Activated naive CD4-positive, alpha-beta T cell treated with anti-CD3 and anti-CD28 coated beads for 36 hours (primary cell): ENCODE measurements at regions not wholly inside any gene's neighbourhood (a gene's known extent, or its start where the extent isn't known, plus 50 kb on each side); places are given as distances from the start of the nearest gene placed in this dataset.

Experiments used
- CTCF ChIA-PET: fragments of 350-600 bp; sonication (Branson Sonifier 250); formaldehyde crosslinking; loops from one replicate; lab custom pipeline; 2021; ENCODE audit warnings: antibody characterized with exemption; lab: Charles Lee
- DNase-seq: peaks from one replicate; pipeline ENCODE4 v3.0.0-alpha.2; 2020
- H3K27ac Mint-ChIP-seq: one replicate; pipeline ENCODE4 v1.8.0; 2021; ENCODE audit warnings: mild to moderate bottlenecking, mixed read lengths
- H3K27me3 Mint-ChIP-seq: one replicate; pipeline ENCODE4 v1.8.0; 2021; ENCODE audit warnings: low read depth, mixed read lengths
- H3K36me3 Mint-ChIP-seq: one replicate; pipeline ENCODE4 v1.8.0; 2021; ENCODE audit warnings: low read depth, mixed read lengths
- H3K4me1 Mint-ChIP-seq: one replicate; pipeline ENCODE4 v1.8.0; 2021; ENCODE audit warnings: low read depth, mixed read lengths
- H3K4me3 Mint-ChIP-seq: one replicate; pipeline ENCODE4 v1.8.0; 2021; ENCODE audit warnings: mild to moderate bottlenecking, moderate library complexity, mixed read lengths
- H3K9me3 Mint-ChIP-seq: one replicate; pipeline ENCODE4 v1.8.0; 2021; ENCODE audit warnings: mixed read lengths
- intact Hi-C: fragments of 100-400 bp; cut with micrococcal nuclease; formaldehyde crosslinking; loops from one replicate; pipeline ENCODE4 v1.15.1; 2023

DNA sequence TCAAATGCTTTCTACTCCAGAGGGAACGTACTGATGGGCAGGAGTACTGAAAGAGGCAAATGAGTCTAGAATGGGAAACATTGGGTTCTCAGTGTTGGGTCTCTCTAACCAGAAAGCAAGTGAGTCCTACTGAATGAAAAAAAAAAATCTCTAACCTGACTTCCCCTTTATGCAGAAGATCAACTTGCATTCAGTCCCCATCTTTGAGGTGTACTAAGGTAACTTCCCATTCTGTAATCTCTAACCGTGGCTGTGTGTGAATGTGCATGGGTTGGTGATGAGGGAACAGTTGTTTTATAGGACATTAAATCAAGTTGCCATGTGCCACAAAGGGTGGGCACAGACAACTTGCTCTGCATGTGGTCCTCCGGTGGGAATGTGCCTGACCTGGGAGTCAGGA lies 264.6 kb upstream of the CLINT1 start:
- intact Hi-C loops, result no loop called here
- H3K27ac Mint-ChIP-seq, result no peak overlapping the region
- no peak for DNase-seq
- H3K9me3 Mint-ChIP-seq, result no peaks in the 10 kb centered on the region
- H3K36me3 Mint-ChIP-seq, result no peaks in the 10 kb centered on the region
- H3K27me3 Mint-ChIP-seq, result peaks cover 2% of the 10 kb centered on the region
- CTCF ChIA-PET, result no interaction called here
- no peak overlapping the region for H3K4me3 Mint-ChIP-seq
- no peaks in the 10 kb centered on the region for H3K4me1 Mint-ChIP-seq

DNA sequence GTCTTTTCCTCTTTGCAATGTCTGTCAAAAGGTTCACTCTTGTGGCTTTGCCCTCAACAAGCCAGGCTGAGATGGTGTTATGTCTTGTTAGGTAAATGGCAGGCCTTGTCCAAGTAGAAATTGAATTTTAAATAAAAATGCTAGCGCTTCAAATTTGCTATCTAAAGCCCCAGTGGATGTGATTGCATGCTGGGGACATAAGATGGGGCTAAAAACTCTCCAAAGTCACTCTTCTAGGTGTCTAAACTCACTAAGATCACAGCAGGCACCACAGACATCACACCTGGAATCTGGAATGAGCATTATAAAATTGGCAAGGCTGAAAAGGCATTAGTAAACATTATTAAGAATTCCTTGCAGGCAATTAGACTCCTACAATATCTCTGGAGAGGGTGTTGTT lies 262.7 kb upstream of the CLINT1 start:
- no peak for DNase-seq
- Mint-ChIP-seq H3K4me1 (no peaks in the 10 kb centered on the region), H3K9me3 (no peaks in the 10 kb centered on the region), H3K4me3 (no peak overlapping the region), H3K27ac (no peak overlapping the region), H3K27me3 (peaks cover 6% of the 10 kb centered on the region), H3K36me3 (no peaks in the 10 kb centered on the region)
- intact Hi-C loops, result no loop called here
- CTCF ChIA-PET, result no interaction called here

DNA sequence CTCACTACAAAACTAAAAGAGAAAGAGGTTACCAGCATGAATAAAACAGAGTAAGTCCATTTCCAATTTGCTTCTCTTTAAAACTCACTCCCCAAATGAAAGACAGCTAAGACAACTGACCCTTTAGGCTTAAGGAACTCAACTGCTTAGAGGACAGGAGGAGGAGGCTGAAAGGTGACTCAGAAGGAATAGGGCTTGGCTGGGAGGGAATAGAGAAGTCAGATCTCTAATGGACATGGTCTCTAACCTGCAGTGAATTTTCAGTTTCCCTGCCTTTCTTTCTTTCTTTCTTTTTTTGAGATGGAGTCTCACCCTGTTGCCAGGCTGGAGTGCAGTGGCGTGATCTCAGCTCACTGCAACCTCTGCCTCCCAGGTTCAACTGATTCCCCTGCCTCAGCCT lies 261.8 kb upstream of the CLINT1 start:
- intact Hi-C loops, result no loop called here
- no peak for DNase-seq
- Mint-ChIP-seq H3K36me3 (no peaks in the 10 kb centered on the region), H3K4me1 (no peaks in the 10 kb centered on the region), H3K27me3 (peaks cover 6% of the 10 kb centered on the region), H3K9me3 (no peaks in the 10 kb centered on the region), H3K4me3 (no peak overlapping the region), H3K27ac (no peak overlapping the region)
- CTCF ChIA-PET, result no interaction called here

DNA sequence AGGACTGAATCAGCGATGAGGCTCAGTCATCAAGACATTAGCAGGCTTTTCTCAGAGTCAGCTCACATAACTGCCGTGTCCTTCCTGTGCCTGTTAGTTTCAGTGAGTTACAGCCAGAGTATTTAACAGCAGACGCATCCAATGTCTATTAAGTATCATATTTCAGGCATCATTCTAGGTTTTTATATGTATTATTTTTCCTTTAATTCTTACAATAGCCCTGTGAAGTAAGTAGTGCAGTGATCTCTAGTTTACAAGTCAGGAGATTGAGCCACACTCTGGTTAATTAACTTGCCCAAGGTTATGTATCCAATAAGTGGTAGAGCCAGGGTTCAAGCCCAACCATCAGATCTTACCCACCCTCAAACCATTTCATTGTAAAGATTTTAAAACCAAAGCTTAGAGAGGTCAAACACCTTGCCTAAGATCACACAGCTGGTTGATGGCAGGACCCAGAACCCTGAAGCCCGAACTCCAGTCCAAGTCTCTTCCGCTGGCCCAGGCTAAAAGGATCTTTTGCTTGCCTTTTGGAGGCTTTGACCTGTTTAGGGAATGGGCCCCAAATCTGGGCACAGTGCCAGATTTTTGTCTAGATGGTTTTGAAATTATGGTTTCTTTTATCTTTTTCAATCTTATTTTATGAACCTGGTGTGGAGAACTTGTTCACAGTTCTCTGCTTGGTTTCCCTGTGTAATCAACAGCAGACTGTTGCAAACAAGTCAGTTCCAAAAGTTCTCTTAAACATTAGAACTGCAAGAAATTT lies 261.2 kb upstream of the CLINT1 start:
- no peak overlapping the region for H3K4me3 Mint-ChIP-seq

DNA sequence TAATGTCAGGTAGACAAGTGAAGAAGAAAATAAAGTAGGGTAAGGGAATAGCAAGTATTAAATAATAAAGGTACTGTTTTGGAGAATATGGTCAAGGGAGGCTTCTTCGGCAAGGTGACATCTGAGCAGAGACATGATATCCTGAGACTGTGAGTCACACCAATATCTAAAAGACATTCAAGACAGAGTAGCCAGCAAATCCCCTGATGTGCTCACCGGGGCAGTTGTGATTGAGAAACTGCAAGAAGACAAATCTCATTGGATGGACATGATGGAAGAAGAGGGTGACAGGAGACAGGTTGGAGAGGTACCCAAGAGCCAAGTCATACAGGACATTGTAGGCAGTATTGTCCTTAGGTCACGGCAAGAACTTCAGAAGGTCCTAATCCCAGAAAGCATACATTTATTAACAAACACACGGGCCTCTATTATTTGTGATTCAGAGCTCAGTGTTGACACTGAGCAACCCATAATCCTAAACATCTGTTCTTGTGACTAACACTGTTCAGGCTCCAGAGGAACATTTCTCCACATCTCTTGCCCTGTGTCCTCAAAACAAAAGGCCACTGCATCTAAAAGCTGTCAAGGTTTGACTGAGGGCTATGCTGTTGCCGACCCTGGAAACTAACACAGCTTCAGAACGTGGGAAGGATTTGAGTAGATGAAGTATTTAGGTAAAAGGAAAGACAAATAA lies 258.7 kb upstream of the CLINT1 start:
- CTCF ChIA-PET, result no interaction called here
- no peak for DNase-seq
- intact Hi-C loops, result no loop called here
- H3K27ac Mint-ChIP-seq, result no peak overlapping the region
- no peaks in the 10 kb centered on the region for H3K36me3 Mint-ChIP-seq
- peaks cover 15% of the 10 kb centered on the region for H3K27me3 Mint-ChIP-seq
- H3K4me1 Mint-ChIP-seq, result no peaks in the 10 kb centered on the region
- H3K4me3 Mint-ChIP-seq, result no peak overlapping the region
- H3K9me3 Mint-ChIP-seq, result no peaks in the 10 kb centered on the region

More for the DNA sequence above, 261.2 kb upstream of the CLINT1 start:
- Mint-ChIP-seq H3K36me3 (no peaks in the 10 kb centered on the region), H3K27me3 (peaks cover 6% of the 10 kb centered on the region), H3K9me3 (no peaks in the 10 kb centered on the region), H3K4me1 (no peaks in the 10 kb centered on the region), H3K27ac (no peak overlapping the region)
- intact Hi-C loops, result no loop called here
- no peak for DNase-seq
- CTCF ChIA-PET, result no interaction called here

DNA sequence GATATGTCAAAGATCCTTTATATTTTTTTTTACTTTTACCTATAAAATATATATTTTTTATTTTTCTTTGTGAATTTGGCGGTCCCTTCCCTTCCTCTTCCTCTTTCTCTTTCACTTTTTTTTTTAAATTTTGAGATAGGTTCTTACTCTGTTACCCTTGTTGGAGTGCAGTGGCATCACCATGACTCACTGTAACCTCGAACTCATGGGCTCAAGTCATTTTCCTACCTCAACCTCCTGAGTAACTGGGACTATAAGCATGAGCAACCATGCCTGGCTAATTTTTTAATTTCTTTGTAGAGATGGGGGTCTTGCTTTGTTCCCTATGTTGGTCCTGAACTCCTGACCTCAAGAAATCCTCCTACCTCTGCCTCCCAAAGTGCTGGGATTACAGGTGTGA lies 258.0 kb upstream of the CLINT1 start:
- CTCF ChIA-PET, result no interaction called here
- no peaks in the 10 kb centered on the region for H3K9me3 Mint-ChIP-seq
- H3K27me3 Mint-ChIP-seq, result peaks cover 15% of the 10 kb centered on the region
- DNase-seq, result no peak
- no peak overlapping the region for H3K4me3 Mint-ChIP-seq
- intact Hi-C loops, result no loop called here
- no peaks in the 10 kb centered on the region for H3K4me1 Mint-ChIP-seq
- H3K27ac Mint-ChIP-seq, result no peak overlapping the region
- H3K36me3 Mint-ChIP-seq, result no peaks in the 10 kb centered on the region

DNA sequence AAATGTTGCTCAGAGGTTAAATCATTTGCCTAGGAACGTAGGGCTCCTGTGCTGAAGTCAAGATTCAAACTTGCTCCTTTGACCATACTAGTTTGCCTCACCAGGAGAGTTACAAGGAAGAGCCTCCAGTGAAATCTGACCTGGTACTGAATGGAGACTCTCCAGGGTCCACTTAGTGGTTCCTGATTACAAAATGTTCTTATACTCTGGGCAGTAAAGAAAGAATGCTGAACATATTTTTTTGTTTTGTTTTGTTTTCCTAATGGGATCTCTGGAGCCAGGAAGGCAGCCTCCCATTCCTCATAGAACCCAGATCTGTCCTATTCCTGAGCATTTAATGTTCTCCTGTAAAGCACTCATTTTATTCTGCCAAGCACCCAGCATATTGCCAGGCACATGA lies 256.5 kb upstream of the CLINT1 start:
- no peak overlapping the region for H3K27ac Mint-ChIP-seq
- CTCF ChIA-PET, result no interaction called here
- intact Hi-C loops, result no loop called here
- H3K4me1 Mint-ChIP-seq, result no peaks in the 10 kb centered on the region
- DNase-seq, result no peak
- no peak overlapping the region for H3K4me3 Mint-ChIP-seq
- H3K9me3 Mint-ChIP-seq, result no peaks in the 10 kb centered on the region
- peaks cover 15% of the 10 kb centered on the region for H3K27me3 Mint-ChIP-seq
- H3K36me3 Mint-ChIP-seq, result no peaks in the 10 kb centered on the region

DNA sequence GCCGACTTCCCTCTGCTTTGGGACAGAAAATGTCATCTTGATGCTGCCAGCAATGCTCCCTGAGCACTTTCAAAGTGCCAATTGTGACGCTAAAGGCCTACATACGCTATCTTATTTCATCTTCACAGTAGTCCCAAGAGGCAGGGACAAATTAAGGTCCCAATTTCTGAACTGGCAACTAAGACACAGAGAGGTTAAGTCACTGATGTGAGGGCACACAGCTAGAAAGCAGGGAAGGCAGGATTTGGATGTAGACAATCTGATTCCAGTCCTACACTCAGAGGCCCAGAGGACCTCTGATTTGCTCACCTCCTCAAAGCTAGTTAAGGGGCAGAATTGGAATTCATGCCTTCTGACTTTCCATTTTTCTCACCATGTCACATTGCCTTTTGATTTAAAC lies 249.2 kb upstream of the CLINT1 start:
- CTCF ChIA-PET, result interaction anchor here (0.6 to 1.6 kb wide), 2 partner anchors 13 to 33 kb away, joined by 3 to 5 read pairs; no protein-coding TSS in a partner anchor
- DNase-seq, result no peak

DNA sequence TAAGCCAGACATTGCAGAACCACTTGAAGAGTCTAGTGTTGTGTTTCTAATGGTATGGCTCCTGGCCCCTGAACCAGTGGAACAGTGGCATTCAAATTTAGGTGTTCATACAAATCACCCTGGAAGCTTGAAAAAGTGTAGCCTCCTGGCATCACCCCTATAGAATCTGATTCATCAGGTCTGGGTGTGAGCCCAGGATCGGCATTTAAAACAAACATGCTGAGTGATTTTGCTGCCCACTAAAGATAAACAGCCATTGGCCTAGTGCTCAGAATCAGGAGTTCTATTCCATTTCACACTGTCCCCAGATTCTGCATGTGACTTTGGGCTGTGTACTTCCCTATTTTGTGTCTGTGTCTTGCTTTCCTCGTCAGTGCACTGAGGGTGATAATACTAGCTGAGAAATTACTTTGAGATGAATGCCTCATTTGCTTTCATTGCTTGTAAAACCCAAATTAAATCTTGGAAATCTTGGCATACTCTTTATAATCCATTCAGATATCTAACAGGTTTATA lies 241.5 kb upstream of the CLINT1 start:
- no peak overlapping the region for H3K4me3 Mint-ChIP-seq
- intact Hi-C loops, result no loop called here
- H3K27ac Mint-ChIP-seq, result no peak overlapping the region
- CTCF ChIA-PET, result interaction anchor here (1.8 kb wide), 1 partner anchor 24 kb away, joined by 4 read pairs; no protein-coding TSS in a partner anchor
- no peaks in the 10 kb centered on the region for H3K4me1 Mint-ChIP-seq
- no peaks in the 10 kb centered on the region for H3K9me3 Mint-ChIP-seq
- H3K36me3 Mint-ChIP-seq, result no peaks in the 10 kb centered on the region
- H3K27me3 Mint-ChIP-seq, result peaks cover 5% of the 10 kb centered on the region
- no peak for DNase-seq

More for the DNA sequence above, 249.2 kb upstream of the CLINT1 start:
- no peaks in the 10 kb centered on the region for H3K9me3 Mint-ChIP-seq
- H3K27ac Mint-ChIP-seq, result no peak overlapping the region
- H3K36me3 Mint-ChIP-seq, result no peaks in the 10 kb centered on the region
- H3K4me1 Mint-ChIP-seq, result no peaks in the 10 kb centered on the region
- no peak overlapping the region for H3K4me3 Mint-ChIP-seq
- intact Hi-C loops, result no loop called here
- H3K27me3 Mint-ChIP-seq, result peaks cover 1% of the 10 kb centered on the region

DNA sequence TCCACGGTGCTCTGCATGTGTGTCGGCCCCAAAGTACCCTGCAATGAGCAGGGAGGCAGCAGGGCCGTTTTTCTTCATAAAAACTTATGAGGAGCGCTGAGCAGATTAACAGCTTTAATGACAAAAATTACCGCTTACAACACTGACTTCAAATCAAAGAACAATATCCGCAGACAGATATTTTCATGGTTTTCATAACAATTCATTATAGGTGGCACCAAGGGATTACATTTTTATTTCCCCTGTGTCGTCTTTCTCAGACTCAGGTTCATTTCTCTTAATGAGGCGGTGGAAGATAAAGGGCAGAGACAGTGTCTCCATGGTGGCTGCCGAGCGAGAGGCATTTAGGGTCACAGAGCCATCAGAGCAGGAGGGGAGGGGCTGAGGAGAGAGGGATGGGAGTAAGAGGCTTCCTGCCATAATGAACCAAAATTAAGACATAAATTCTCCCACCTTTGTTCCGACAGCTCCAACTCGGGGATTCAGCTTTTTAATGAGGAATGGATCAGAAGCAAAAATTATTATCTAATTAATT lies 240.7 kb upstream of the CLINT1 start:
- intact Hi-C loops, result no loop called here
- Mint-ChIP-seq H3K9me3 (no peaks in the 10 kb centered on the region), H3K4me1 (no peaks in the 10 kb centered on the region), H3K4me3 (no peak overlapping the region), H3K27me3 (peaks cover 5% of the 10 kb centered on the region), H3K27ac (no peak overlapping the region), H3K36me3 (no peaks in the 10 kb centered on the region)
- CTCF ChIA-PET, result interaction anchor here (1.8 kb wide), 1 partner anchor 24 kb away, joined by 4 read pairs; no protein-coding TSS in a partner anchor
- DNase-seq, result no peak

DNA sequence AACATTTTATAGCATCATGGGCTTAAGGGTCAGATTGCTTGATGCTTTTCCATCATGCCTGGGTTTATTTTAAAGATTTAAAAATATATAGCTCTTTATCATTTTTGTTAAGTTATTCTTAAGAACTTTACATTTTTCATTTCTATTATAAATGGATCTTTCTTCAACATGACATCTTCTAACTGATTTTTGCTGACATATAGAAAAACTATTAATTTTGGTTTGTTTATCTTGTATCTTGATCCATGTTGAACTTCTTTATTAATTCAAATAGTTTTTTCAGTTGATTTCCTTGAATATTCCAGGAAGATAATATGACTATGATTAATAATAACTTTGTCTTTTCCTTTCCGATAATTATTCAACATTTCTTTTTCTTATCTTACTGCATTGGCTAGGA lies 237.9 kb upstream of the CLINT1 start:
- intact Hi-C loops, result no loop called here
- CTCF ChIA-PET, result interaction anchor here (1.2 to 1.7 kb wide), 2 partner anchors 21 to 74 kb away, joined by 3 to 5 read pairs; no protein-coding TSS in a partner anchor

DNA sequence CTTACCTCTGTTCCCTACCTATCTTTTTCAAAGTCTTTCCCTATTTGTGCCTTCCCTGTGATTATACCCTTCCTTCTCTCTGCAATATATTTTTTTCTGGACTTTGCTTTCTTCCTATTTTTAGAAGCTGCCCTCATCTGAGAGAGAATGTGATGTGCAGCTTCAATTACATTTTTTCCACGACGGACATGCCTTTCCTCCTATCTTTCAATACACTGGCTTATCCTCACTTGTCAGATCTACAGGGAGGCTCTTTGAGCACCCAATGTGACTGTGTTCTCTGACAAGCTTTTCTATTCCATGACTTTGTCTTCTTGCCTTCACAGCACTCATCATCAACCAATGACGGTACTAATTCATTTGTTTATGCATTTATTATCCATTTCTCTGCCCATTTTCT lies 227.9 kb upstream of the CLINT1 start:
- no peaks in the 10 kb centered on the region for H3K36me3 Mint-ChIP-seq
- peaks cover 7% of the 10 kb centered on the region for H3K27me3 Mint-ChIP-seq
- no peaks in the 10 kb centered on the region for H3K9me3 Mint-ChIP-seq
- no peak overlapping the region for H3K27ac Mint-ChIP-seq
- CTCF ChIA-PET, result interaction anchor here (0.6 to 2.5 kb wide), 3 partner anchors 12 to 1802 kb away, joined by 3 to 16 read pairs (median 4); no protein-coding TSS in a partner anchor
- no peaks in the 10 kb centered on the region for H3K4me1 Mint-ChIP-seq
- intact Hi-C loops, result no loop called here
- DNase-seq, result no peak
- no peak overlapping the region for H3K4me3 Mint-ChIP-seq

More for the DNA sequence above, 237.9 kb upstream of the CLINT1 start:
- Mint-ChIP-seq H3K27me3 (peaks cover 5% of the 10 kb centered on the region), H3K27ac (no peak overlapping the region), H3K9me3 (no peaks in the 10 kb centered on the region), H3K4me3 (no peak overlapping the region), H3K4me1 (no peaks in the 10 kb centered on the region), H3K36me3 (no peaks in the 10 kb centered on the region)
- DNase-seq, result no peak
